ENCODE measurements at regions not wholly inside any gene's neighbourhood (a gene's known extent, or its start where the extent isn't known, plus 50 kb on each side); places are given as distances from the start of the nearest gene placed in this dataset.

GRCh38 chr3:74039105-74039504 is 414.4 kb upstream of the PDZRN3 start:
- TF ChIP-seq POLR2AphosphoS5 (IDR thresholded peaks at IDR 0.05; ENCODE audit: low read depth, low read length) (no peak), NFIC (IDR thresholded peaks at IDR 0.05; ENCODE audit: borderline replicate concordance) (no peak), RAD21 (IDR thresholded peaks at IDR 0.05; ENCODE audit: low read length) (no peak), GABPA (IDR thresholded peaks at IDR 0.05; ENCODE audit: low read depth) (no peak), YY1 (IDR thresholded peaks at IDR 0.05; ENCODE audit: low read depth) (no peak), CHD2 (IDR thresholded peaks at IDR 0.05; ENCODE audit: low read length, partially characterized antibody) (no peak), RXRA (IDR thresholded peaks at IDR 0.05; ENCODE audit: borderline replicate concordance, low read depth) (no peak), FOXJ3 (CRISPR knock-in tag; IDR thresholded peaks at IDR 0.05) (no peak)
- TF ChIP-seq, protein P1, sequence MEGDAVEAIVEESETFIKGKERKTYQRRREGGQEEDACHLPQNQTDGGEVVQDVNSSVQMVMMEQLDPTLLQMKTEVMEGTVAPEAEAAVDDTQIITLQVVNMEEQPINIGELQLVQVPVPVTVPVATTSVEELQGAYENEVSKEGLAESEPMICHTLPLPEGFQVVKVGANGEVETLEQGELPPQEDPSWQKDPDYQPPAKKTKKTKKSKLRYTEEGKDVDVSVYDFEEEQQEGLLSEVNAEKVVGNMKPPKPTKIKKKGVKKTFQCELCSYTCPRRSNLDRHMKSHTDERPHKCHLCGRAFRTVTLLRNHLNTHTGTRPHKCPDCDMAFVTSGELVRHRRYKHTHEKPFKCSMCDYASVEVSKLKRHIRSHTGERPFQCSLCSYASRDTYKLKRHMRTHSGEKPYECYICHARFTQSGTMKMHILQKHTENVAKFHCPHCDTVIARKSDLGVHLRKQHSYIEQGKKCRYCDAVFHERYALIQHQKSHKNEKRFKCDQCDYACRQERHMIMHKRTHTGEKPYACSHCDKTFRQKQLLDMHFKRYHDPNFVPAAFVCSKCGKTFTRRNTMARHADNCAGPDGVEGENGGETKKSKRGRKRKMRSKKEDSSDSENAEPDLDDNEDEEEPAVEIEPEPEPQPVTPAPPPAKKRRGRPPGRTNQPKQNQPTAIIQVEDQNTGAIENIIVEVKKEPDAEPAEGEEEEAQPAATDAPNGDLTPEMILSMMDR (IDR thresholded peaks at IDR 0.05), result no peak
- TF ChIP-seq, protein P2, sequence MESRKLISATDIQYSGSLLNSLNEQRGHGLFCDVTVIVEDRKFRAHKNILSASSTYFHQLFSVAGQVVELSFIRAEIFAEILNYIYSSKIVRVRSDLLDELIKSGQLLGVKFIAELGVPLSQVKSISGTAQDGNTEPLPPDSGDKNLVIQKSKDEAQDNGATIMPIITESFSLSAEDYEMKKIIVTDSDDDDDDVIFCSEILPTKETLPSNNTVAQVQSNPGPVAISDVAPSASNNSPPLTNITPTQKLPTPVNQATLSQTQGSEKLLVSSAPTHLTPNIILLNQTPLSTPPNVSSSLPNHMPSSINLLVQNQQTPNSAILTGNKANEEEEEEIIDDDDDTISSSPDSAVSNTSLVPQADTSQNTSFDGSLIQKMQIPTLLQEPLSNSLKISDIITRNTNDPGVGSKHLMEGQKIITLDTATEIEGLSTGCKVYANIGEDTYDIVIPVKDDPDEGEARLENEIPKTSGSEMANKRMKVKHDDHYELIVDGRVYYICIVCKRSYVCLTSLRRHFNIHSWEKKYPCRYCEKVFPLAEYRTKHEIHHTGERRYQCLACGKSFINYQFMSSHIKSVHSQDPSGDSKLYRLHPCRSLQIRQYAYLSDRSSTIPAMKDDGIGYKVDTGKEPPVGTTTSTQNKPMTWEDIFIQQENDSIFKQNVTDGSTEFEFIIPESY (IDR thresholded peaks at IDR 0.05; ENCODE audit: borderline replicate concordance, low read depth), result no peak
